ENCODE measurements at regions not wholly inside any gene's neighbourhood (a gene's known extent, or its start where the extent isn't known, plus 50 kb on each side); places are given as distances from the start of the nearest gene placed in this dataset.

- 96% methylated on average over 5 of the region's 6 CpGs for WGBS (ENCODE audit: insufficient coverage)
- Histone ChIP-seq H3K27me3 (replicated peaks in 1 of 4; ENCODE audit: control extremely low read depth in 1 of 4, control insufficient read depth in 3 of 4, insufficient read depth in 4 of 4, low read length in 3 of 4) (peaks cover 0 to 14% (median 2%) of the 10 kb centered on the region in 4 experiments), H3K4me1 (ENCODE audit: control insufficient read depth in 2 of 2, insufficient read depth in 2 of 2, low read length in 2 of 2) (no peaks in the 10 kb centered on the region), H3K4me2 (replicated peaks; ENCODE audit: low read depth, low read length, poor library complexity, severe bottlenecking) (no peak overlapping the region), H3K79me2 (ENCODE audit: control insufficient read depth, insufficient read depth, low read length) (no peaks in the 10 kb centered on the region), H3K9me3 (ENCODE audit: control extremely low read depth in 1 of 3, control insufficient read depth in 2 of 3, insufficient read depth in 1 of 3, low read length in 2 of 3) (peaks cover 0 to 3% (median 1%) of the 10 kb centered on the region in 3 donors), H3K27ac (ENCODE audit: low read length in 2 of 2) (no peak overlapping the region), H3K36me3 (replicated peaks in 1 of 2; ENCODE audit: control extremely low read depth in 1 of 2, control insufficient read depth in 1 of 2, extremely low read depth in 1 of 2, insufficient read depth in 2 of 2, low read length in 1 of 2) (no peaks in the 10 kb centered on the region), H3K4me3 (ENCODE audit: control extremely low read depth in 1 of 5, extremely low read depth in 1 of 5, insufficient read depth in 1 of 5, low read depth in 2 of 5, low read length in 4 of 5) (no peak overlapping the region), H4K20me1 (ENCODE audit: control insufficient read depth, insufficient read depth, low read length, poor library complexity, severe bottlenecking) (no peaks in the 10 kb centered on the region), H3K9ac (ENCODE audit: low read length) (no peak overlapping the region), H2AFZ (ENCODE audit: insufficient read depth, low read depth, low read length, poor library complexity, severe bottlenecking) (no peak overlapping the region)
- CTCF ChIA-PET, result no interaction called here
- Mint-ChIP-seq H3K9me3 (ENCODE audit: insufficient read depth) (peaks cover 3% of the 10 kb centered on the region), H3K27ac (no peak overlapping the region), H3K4me3 (no peak overlapping the region), H3K4me1 (no peaks in the 10 kb centered on the region), H3K27me3 (peaks cover 28% of the 10 kb centered on the region)
- TF ChIP-seq EZH2 (IDR thresholded peaks at IDR 0.05; ENCODE audit: borderline replicate concordance, insufficient read depth, low read depth, low read length, poor library complexity, severe bottlenecking) (no peak), CTCF (IDR thresholded peaks at IDR 0.05) (no peak)
- intact Hi-C loops (cut with micrococcal nuclease), result no loop called here
- DNase-seq, result no peak
- no peak for ATAC-seq (ENCODE audit: low read depth)
- POLR2A ChIA-PET, result no interaction called here
Measured at GRCh38 chr2:46813020-46813415, 102.6 kb downstream of the MCFD2 start.
